SH-SY5Y (cell line): ENCODE measurements at regions not wholly inside any gene's neighbourhood (a gene's known extent, or its start where the extent isn't known, plus 50 kb on each side); places are given as distances from the start of the nearest gene placed in this dataset.

Source experiments
- GATA2 ChIP-seq: IDR thresholded peaks from 2 replicates; pipeline ENCODE4 v1.6.1; 2011; ENCODE audit warnings: mild to moderate bottlenecking, low read depth, low read length
- GATA3 ChIP-seq: IDR thresholded peaks from 2 replicates; pipeline ENCODE4 v1.6.1; 2011; ENCODE audit warnings: low read depth, mild to moderate bottlenecking, low read length, moderate library complexity

GRCh38 chr4:58475097-58475496 lies 1364.9 kb upstream of the IGFBP7 start:
- no peak for TF ChIP-seq GATA2
- no peak for TF ChIP-seq GATA3
